ENCODE measurements at regions not wholly inside any gene's neighbourhood (a gene's known extent, or its start where the extent isn't known, plus 50 kb on each side); places are given as distances from the start of the nearest gene placed in this dataset.
A peak's percentile ranks its signal among the peaks of the same experiment; 100 is the strongest.

DNA sequence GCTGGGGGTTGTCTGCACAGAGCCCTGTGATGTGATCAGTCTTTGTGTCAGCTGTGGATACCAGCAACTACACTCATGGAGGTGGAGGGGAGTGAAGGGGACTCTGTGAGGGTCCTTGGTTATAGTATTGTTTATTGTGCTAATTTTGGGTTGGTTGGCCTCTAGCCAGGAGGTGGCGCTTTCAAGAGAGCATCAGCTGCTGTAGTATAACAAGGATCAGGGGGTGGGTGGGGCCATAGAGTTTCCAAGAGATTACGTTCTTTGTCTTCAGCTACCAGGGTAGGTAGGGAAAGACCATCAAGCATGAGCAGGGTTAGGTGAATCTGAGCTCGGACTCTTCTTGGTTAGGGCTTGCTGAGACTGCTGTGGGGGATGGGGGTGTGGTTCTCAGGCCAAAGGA, 97.1 kb upstream of the HS3ST3A1 start:
- no peak for FAIRE-seq
- no peak for DNase-seq (ENCODE audit: low read depth in 1 of 2, low spot score in 2 of 2)
- Histone ChIP-seq H3K36me3 (ENCODE audit: control insufficient read depth in 2 of 4, insufficient read depth in 4 of 4, low read length in 3 of 4) (no peaks in the 10 kb centered on the region), H3K4me2 (ENCODE audit: insufficient read depth in 1 of 2, low read depth in 2 of 2, low read length in 2 of 2) (no peak overlapping the region), H2AK5ac (ENCODE audit: low read depth, low read length) (no peak overlapping the region), H2AFZ (ENCODE audit: low read length) (peak overlapping the region; percentile 94; the same call in 1 of the 2 replicates), H3K56ac (replicated peaks; ENCODE audit: insufficient read length, low read depth, low read length) (no peak overlapping the region), H4K20me1 (replicated peaks in 1 of 2; ENCODE audit: control insufficient read depth in 1 of 2, insufficient read depth in 2 of 2, low read length in 2 of 2) (no peaks in the 10 kb centered on the region), H4K91ac (replicated peaks; ENCODE audit: insufficient read length, low read length) (no peak overlapping the region), H2BK15ac (ENCODE audit: low read length) (no peak overlapping the region), H3K9ac (replicated peaks in 1 of 4; ENCODE audit: extremely low read depth in 1 of 4, low read depth in 3 of 4, low read length in 3 of 4) (no peak overlapping the region), H2BK12ac (ENCODE audit: low read depth, low read length) (no peak overlapping the region), H3K27me3 (replicated peaks in 1 of 4; ENCODE audit: control insufficient read depth in 3 of 4, extremely low read depth in 1 of 4, insufficient read depth in 3 of 4, low read length in 3 of 4) (no peaks in the 10 kb centered on the region), H2BK120ac (replicated peaks; ENCODE audit: low read depth, low read length) (no peak overlapping the region), H3K79me1 (ENCODE audit: low read depth, low read length) (no peaks in the 10 kb centered on the region), H2BK5ac (ENCODE audit: low read depth, low read length) (no peak overlapping the region), H4K8ac (ENCODE audit: extremely low read depth, insufficient read depth, low read length) (no peak overlapping the region), H2BK20ac (ENCODE audit: low read length) (no peak overlapping the region), H4K5ac (ENCODE audit: insufficient read length, low read depth, low read length) (no peak overlapping the region), H3K4ac (replicated peaks; ENCODE audit: insufficient read length, low read depth, low read length) (no peak overlapping the region), H3K27ac (ENCODE audit: low read depth, low read length) (no peak overlapping the region), H3K23ac (ENCODE audit: insufficient read length) (no peak overlapping the region), H3K18ac (ENCODE audit: extremely low read depth, low read length) (no peak overlapping the region), H3K4me1 (replicated peaks in 1 of 4; ENCODE audit: control insufficient read depth in 3 of 4, insufficient read depth in 4 of 4, low read length in 3 of 4) (no peaks in the 10 kb centered on the region), H3K79me2 (ENCODE audit: control insufficient read depth in 1 of 2, insufficient read depth in 2 of 2, low read length in 2 of 2) (no peaks in the 10 kb centered on the region), H3K4me3 (ENCODE audit: extremely low read depth in 1 of 4, insufficient read depth in 2 of 4, low read depth in 3 of 4, low read length in 4 of 4) (no peak overlapping the region), H3K14ac (ENCODE audit: insufficient read length) (no peak overlapping the region), H3K23me2 (ENCODE audit: low read depth, low read length) (no peaks in the 10 kb centered on the region), H3K9me3 (ENCODE audit: insufficient read depth in 2 of 2, low read depth in 1 of 2, low read length in 1 of 2) (no peaks in the 10 kb centered on the region)
- 91% methylated on average over 3 of the region's 3 CpGs; no CpG with 5 or more reads in 1 of the 2 experiments for WGBS, 2 experiments (ENCODE audit: extremely low coverage in 1 of 2, insufficient coverage in 1 of 2, insufficient read length in 1 of 2, insufficient replicate concordance in 2 of 2, low coverage in 1 of 2, low lambda C conversion rate in 2 of 2, missing lambda C conversion rate in 1 of 2)
- POLR2A ChIA-PET (ENCODE audit: partially characterized antibody): interaction anchor here (0.5 kb wide), 1 partner anchor 197 kb away, joined by 3 read pairs; no protein-coding TSS in a partner anchor
- CTCF ChIA-PET (ENCODE audit: partially characterized antibody): interaction anchor here (0.6 to 1.6 kb wide), 3 partner anchors 15 to 199 kb away, joined by 3 to 4 read pairs (median 4); no protein-coding TSS in a partner anchor
- TF ChIP-seq, protein P1, sequence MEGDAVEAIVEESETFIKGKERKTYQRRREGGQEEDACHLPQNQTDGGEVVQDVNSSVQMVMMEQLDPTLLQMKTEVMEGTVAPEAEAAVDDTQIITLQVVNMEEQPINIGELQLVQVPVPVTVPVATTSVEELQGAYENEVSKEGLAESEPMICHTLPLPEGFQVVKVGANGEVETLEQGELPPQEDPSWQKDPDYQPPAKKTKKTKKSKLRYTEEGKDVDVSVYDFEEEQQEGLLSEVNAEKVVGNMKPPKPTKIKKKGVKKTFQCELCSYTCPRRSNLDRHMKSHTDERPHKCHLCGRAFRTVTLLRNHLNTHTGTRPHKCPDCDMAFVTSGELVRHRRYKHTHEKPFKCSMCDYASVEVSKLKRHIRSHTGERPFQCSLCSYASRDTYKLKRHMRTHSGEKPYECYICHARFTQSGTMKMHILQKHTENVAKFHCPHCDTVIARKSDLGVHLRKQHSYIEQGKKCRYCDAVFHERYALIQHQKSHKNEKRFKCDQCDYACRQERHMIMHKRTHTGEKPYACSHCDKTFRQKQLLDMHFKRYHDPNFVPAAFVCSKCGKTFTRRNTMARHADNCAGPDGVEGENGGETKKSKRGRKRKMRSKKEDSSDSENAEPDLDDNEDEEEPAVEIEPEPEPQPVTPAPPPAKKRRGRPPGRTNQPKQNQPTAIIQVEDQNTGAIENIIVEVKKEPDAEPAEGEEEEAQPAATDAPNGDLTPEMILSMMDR (IDR thresholded peaks at IDR 0.05; ENCODE audit: control extremely low read depth in 1 of 3, insufficient read depth in 1 of 3, low read depth in 1 of 3, low read length in 3 of 3): peak in 2 of 3 experiments; percentile 34 to 36; a peak in 3 of 4 replicates
- peak in 1 of 2 experiments; percentile 54; a peak in 3 of 4 replicates for TF ChIP-seq RAD21 (IDR thresholded peaks at IDR 0.05 in 1 of 2, conservative IDR thresholded peaks at IDR 0.05 in 1 of 2; ENCODE audit: low read depth in 2 of 2, low read length in 2 of 2)
- TF ChIP-seq JUND (IDR thresholded peaks at IDR 0.05; ENCODE audit: low read length): no peak

Data from H1 (cell line).